NCI-H748 treated with DMSO at 0.1 percent for 48 hours (cell line): ENCODE measurements at regions not wholly inside any gene's neighbourhood (a gene's known extent, or its start where the extent isn't known, plus 50 kb on each side); places are given as distances from the start of the nearest gene placed in this dataset.
A peak's percentile ranks its signal among the peaks of the same experiment; 100 is the strongest.

Experiments used
- DNase-seq: peaks from one replicate; lab custom pipeline; 2025; lab: John Stamatoyannopoulos, UW

DNA sequence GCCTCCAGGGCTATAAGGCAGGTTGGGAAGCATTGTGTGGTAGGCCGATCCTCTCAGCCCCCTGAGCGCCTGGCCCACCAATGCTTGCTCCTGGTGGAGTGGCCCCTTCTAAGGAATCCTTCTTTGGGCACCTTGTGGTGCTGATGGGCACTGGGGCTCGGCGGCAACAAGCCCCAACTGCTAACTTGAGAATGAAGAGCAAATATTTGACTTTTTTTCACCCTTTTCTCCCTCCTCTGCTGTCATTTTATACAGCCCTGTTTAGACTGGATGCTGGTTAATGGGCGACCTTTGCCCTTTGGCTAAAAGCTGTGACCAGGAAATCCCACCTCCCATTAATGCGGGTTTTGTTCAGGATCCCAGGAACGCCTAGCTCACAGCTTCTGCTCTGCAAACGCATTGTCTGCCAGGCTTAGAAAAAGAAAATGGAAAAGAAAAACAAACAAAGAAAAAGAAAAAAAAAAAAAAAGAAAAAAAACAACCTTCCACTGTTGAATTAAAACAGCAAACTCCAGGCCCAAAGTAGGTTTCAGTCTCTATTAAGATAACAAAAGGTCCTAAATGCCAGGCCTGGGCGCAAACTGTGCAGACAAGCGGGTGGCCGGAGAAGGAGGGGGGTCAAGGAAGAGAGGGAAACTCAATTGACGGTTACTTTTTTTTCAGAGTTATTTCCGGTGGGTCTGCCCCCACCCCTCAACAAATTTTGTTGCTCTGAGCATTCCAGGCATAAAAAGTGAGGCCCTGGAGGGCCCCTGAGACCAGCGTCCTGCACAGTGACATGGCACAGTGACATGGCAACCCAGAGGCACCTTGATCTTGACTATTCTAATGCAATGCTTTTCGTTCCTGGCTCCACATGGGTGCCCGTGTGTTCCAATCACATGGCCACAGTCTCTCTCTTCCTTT, 301.4 kb downstream of the MAF start:
- peak; percentile 70 for DNase-seq

DNA sequence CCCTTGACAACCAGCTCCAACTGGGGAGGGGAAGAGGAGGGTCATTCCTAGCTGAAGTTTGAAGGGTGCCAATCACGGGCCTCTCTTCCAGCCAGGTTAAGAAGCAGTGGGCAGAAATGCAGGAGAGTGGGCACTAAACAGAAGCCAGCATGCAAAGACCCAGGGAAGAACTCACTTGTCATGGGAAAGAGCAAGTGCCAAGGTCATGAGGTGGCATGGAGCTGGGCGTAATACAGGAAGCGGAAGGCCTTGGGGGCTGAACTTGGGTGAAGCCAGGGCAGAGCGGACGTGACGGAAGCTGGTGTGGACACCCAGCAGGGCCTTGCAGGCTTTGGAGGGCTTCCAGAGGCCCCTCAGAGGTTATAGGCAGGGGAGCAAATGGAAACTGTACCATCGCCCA, 302.1 kb downstream of the MAF start:
- no peak for DNase-seq

DNA sequence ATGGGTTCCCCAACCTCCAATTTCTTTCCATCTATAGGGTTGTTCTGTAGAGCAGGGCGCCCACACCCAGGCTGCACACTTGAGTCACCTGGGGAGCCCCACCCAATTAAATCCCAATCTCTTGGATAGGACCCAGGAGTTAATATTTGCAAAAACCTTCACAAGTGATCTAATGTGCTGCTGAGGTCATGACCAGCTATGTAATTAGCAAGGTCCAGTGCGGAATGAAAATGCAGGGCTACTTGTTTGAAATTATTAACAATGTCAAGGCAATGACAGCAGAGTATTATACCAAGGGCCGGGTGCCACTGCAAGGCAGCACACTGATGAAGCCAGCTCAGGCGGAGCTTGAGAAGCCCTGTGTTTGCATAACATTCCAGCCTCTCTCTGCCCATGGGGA, 302.7 kb downstream of the MAF start:
- no peak for DNase-seq

DNA sequence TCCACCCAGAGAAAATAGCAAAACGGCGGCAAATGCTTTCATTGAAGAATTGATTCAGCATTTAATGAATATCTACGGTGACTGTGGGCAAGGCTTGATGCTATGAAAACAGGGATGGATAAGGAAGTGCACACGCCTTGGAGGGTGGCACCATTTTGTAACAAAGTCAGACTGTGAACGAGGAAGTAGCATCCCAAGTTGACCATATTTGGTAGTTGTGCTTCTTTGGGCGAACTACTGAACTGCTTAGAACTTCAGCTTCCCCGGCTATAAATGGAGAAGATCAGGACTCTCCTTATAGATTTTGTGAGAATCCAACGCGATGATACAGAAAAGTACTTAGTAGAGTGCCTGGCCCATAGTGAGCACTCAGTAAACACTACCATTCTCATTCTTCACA, 303.2 kb downstream of the MAF start:
- no peak for DNase-seq

DNA sequence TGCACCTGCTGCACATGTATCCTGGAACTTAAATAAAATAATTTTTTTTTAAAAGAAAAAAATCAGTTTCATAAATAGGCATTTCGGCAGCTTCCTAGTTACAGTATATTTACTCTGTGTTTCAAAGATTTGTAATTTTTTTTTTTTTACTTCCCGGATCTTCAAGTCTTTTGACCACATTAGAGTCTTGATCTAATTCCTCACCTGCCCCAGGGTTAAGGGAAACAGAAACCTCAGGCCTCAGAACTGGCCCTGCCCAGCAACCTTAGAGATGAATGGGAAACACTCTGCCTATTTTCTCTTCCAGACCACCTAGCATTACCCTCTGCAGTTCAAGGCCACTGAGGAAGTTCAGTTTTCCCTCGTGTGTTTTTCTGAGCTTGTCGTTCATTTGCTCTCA, 304.0 kb downstream of the MAF start:
- peak; percentile 22 for DNase-seq

DNA sequence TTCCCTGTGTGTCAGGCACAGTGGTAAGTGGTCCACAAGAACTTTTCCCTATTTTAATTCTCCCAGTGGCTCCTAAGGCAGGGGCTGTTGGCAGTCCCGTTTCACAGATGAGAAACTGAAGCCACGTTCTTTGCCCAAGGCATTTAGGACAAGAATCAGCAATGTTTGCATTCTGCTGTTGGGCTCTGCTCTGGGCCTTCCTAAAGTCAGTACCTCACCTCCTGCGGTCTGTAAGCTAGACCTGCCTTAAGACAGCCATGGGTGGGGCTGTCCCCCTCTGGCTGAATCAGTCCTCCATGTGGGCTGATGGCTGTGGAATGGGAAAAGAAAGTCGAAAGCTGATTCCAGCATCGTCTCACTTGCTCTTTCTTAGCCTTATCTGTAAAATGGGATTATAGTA, 304.8 kb downstream of the MAF start:
- no peak for DNase-seq

DNA sequence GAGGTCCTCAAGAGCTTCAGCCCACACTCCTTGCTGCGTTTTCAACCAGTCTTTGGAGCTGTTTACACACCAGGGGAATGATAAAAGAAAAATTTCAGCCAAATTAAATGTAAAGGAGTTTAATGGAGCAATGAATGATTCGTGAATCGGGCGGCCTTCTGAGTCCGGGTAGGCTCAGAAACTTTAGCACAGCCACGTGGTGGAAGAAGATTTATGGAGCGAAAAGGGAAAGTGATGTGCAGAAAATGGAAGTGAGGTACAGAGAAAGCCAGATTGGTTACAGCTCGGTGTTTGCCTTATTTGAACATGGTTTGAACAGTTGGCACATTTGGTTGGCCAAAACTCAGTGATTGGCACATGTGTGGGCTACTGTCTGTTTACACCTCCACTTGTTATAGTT, 305.4 kb downstream of the MAF start:
- DNase-seq: no peak

DNA sequence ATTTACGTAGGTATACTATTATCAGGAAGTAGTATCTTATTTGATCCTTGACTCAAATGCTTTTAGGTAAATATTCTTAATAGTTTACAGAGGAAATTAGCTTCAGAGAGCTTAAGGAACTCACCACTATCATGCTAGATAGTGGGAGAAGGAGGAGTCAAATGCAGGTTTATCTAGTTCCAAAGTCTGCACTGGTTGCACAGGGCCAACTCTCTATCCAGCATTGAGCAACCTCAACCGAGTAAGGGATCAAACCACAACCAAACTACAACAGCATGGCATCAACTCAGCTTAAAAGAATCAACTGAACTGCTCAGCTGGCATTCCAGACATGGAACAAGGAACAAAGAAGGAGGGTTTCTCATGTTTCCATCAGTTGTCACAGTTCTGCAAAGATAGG, 306.0 kb downstream of the MAF start:
- no peak for DNase-seq

DNA sequence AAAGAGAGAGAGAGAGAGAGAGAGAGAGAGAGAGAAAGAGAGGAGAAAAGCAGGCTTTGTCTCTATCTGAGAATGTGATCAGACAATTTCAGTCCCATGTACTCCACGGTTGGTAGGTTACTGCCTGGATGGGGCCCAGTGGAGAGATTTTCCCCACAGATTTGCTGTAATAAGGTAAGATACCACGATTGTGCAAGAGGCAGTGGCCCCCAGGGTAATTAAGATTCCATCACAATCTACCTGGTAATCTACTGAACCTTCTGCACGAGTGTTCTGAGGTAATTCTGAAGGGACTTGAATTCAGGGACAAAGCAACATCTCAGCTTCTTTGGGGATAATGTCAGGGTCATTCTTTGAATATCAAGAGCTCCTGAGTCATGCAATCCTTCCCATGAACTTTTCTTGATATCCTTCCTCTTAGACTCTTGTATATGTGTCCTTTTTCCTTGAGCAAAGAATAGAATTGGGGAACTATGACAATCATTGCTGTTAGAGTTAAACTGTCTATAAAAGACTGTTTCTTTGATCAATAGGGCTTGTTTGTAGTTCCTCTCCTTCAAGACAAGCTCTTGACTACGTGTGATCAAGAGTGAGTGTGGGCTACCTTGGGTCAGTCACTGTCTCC, 306.6 kb downstream of the MAF start:
- DNase-seq: no peak

DNA sequence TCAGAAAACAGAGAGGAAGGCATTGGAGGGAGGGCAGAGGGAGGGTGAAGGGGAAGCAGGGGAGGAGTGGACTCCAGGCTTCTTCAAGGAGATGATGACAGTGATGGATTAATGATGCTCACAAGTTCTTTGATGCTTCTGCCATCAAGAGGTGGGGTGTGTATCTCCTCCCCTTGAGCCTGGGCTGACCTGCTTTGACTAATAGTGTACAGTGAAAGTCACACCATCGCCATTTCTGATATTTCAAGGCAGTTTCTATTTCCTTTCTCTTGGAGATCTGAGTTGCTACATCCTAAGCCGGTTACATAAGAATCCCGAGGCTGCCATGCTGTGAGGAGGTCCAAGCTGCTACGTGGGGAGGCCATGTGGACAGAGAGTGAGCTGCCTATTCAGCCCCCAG, 312.5 kb downstream of the MAF start:
- DNase-seq: no peak

DNA sequence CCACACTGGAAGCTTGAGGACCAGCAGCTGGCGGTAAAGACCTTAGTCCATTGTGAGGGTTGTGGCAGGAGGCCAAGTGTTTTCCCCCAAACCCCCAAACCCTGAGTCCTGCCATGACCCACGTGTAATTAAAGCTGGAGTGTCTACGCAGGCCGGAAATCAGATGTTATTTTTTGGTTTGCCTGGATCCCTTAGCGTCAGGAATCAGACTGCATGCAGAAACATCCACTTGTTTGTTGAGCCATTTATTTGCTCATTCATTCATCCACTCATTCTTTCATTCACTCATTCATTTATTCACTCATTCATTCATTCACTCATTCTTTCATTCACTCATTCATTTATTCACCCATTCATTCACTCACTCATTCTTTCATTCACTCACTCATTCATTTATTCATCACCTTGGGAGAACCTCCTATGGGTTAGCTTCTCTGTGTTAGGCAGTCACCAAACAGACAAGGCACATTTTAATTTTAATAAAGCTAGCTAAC, 313.1 kb downstream of the MAF start:
- peak; percentile 95 for DNase-seq

DNA sequence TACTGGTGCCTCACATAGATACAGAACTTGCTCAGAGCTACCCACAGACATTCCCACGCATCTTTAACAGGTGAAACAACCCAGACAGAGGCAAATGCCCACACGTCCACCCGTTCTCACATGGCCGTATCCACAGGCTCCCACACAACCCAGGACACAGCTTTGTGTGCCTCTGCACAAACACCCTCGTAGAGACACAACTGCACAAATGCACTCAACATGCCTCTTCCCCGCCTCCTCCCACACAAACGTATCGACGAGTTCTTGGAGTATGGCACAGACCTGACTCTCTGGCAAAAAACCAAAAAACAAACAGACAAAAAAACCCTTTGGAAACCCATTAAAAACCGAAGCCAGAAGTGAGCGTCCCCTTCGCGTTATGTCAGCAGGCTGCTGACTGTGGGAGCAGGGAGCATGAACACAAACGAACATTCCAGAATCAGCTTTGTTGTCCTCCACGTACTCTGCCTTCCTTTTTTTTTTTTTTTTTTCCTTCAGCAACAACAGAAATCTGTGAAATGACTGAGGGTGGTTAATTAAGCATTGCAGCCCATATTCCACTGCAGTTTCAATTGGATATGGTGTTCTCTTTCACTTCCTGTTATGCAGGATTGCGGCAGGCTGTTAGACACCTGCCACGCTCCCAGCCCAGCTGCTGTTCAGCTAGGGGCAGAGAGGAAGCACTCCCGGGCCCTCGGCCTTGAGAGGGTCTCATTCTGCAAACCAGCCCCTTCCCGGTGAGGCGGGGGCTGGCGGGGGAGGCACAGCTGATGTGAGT, 313.7 kb downstream of the MAF start:
- peak; percentile 95 for DNase-seq

DNA sequence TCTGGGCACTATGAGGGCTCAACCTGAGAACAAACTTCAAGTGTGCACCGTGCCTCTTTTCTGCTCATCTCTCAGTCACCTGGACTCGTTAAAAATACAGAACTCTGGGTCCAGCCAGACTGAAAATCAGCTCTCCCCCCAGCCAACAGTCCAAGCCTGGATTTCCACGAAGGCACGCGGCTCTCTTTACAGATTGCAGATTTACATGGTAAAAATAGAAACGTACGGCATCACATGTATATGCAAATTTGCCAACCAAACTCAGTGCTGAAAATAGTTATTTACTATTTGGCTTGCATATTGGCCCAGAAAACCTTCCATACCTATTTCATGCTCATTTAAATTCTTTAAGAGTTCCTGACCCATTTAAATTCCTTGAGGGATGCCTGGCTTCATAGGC, 315.8 kb downstream of the MAF start:
- DNase-seq: no peak

DNA sequence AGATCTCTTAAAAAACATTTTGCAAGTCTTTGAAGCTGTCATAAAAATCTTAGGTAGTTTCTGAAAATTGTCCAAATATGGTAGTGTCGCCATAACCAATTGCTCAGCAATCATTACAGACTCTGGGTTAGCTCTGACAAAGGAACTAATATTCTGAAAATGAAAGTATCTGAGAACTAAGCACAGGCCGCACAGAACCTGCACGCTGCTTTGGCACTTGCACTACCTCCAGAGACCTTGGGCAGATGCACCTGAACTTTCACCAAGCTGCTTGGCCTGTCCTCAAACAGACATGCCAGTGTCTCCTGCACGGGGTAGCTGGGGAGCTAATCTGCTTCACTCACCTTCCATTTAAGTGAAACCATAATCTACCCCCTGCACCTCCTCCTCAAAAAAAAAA, 317.0 kb downstream of the MAF start:
- no peak for DNase-seq

DNA sequence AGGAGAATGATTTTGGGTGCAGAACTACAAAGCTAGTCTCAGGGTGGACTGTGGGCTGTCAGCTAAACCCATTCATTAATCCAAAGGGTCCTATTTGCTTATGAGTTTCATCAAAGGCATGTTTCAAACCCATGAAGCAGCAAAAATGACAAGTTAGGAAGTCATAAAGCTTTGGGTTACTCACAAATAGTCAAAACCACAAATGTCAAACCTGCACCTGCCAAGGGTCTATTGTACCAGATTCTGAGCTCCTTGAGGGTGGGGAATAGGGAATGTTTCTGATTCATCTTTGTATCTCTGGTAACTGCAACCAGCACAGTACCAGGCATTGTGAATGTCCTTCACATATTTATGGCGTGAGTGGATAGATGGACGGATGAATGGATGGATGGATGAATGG, 317.7 kb downstream of the MAF start:
- DNase-seq: no peak

DNA sequence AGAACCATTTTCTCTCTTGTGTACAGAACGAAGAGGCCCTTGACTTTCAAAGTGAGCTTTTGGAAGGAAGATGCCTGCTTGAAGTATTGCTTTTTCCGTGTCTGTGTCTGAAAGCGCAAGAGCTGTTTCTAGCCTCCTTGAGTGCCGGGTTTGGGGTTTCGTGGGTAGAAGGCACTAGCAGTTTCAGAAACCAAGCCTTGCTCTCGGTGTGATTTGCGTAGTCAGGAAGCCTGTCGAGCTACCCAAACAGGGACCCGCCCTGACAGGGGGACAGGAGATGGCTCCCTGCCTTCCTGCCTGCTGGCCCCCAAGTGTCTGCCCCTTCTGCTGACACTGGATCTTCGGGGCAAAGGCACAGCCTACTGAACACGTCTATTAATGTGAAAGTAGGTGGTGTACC, 322.0 kb downstream of the MAF start:
- no peak for DNase-seq

DNA sequence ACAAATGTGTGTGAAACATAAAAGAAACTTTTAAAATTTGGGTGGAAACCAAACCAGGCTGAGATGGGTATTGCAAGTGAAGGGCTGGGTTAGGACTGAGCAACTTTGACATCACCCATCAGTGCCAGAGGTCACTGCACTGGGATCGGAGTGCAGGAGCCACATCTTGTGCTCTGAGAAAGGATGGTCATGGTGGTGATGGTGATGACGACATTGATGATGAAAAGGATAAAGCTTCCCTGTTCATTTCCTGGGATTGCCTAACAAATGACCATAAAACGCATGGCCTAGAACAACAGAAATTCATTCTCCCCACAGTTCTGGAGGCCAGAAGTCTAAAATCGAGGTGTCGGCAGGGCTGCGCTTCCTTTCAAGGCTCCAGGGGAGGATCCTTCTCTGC, 324.0 kb downstream of the MAF start:
- no peak for DNase-seq

DNA sequence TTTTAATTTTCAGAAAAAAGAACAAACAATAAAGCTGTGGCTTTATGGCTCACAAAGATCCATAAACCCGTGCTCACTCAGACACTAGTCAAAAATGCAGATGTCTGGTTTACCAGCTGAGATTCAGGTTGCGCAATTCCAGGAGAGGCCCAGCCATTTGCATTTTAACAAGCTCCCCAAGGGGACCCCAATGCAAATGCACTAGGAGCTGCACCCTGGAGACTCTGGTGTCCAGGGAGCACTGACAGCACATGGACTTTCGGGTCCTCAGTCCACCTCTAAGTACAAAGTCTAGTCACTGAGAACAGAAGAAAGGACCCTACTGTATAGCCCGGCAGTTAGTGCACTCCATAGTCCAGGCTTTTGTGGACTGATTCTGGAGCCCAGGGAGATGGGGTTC, 326.3 kb downstream of the MAF start:
- DNase-seq: no peak

DNA sequence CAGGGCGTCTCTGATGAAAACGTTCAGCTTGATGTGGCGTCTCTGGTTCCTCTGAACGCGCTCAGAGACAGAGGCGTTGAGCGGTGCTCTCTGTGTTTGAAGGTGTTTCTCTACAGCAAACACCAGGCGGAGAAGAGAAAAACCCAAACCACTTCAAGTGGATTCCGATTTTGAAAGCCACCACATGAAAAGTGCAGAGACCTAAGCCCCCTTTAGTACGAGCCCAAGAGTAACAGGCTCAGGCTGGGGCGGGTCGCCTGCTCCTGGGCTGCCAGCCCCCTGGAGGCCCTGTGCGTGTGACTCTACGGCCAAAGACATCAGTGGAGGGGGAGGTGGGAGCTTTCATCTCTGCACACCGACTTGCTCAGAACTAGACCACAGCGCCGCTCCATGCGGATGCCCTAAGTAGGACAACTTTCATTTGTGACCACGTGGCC, 328.4 kb downstream of the MAF start:
- no peak for DNase-seq

DNA sequence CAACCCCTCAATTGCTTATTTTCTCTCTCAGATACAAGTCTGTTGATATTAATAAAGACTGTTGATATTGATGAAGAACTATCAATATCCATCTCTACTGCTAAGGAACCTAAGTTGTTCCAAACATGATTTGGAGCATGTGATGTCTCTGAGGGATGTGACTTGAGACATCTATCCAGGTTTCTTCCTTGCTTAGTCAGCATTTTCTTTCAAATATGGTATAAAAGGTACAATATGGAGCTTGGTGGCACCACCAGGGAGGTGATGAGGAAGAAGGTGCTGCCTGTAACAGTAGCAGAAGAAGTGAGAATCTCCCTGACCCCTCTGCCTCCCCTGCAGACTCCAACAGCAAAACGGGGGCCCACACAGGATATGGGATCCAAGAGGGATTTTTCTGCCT, 329.0 kb downstream of the MAF start:
- no peak for DNase-seq

DNA sequence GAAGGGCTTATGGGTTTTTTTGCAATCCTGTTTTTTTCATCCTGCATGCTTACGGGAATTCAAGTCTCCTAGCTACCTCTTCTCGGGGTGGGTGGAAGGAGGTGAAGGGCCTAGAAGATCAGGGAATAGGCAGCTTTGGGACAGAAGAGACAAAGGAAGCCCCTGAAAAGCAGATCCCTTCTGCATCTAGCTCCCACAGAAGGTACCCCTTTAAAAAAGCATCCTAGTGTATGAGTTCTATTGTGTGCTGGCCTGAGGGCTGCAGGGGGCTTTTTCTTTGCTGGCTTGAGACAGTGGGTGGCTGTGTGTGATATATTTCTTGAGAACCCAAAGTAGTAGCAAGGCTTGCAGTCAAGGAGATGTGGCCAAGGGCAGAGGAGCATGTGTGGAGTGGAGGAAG, 330.5 kb downstream of the MAF start:
- no peak for DNase-seq

DNA sequence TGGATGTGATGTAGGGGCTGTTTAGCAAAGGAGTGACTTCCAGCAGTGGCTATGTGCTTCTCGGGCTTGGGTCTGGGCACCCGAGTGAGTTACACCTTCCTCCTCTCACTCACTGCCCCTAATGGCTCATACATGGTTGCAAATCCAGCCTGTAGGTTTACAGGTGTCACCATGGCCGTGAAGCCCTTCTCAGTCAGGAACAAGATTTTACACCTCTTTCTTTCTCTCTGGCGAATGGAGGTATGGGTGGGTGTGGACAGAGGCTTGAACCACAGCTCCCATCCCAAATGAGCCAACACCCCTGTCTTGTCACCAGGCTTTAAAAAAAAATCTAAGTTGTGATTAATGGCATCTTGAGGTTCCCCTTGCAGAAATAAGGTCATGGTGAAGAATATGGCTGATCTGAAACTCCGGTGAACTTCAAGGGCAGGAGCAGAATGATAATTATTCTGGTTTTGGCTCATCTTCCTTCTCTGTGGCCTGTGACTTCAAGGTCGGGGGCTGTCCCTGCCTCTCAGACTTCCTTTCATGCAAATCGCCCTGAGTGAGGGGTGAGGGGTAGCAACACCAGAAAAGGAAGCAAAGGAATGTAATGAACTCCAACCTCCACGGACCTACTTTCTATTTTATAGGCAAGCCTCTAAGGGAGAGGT, 331.2 kb downstream of the MAF start:
- DNase-seq: no peak
